NB4 (cell line): ENCODE measurements at regions not wholly inside any gene's neighbourhood (a gene's known extent, or its start where the extent isn't known, plus 50 kb on each side); places are given as distances from the start of the nearest gene placed in this dataset.
A peak's percentile ranks its signal among the peaks of the same experiment; 100 is the strongest.

ENCODE experiments used
- DNase-seq: peaks from one replicate; pipeline ENCODE4 v3.0.0; 2010; ENCODE audit warnings: low read depth
- H3K4me3 ChIP-seq: one replicate; pipeline ENCODE4 v1.5.1; 2011; ENCODE audit warnings: mild to moderate bottlenecking, low read depth, low read length, moderate library complexity
- CTCF ChIP-seq: IDR thresholded peaks from one replicate; pipeline ENCODE4 v1.5.1; 2012; ENCODE audit warnings: low read depth, low read length
- MYC ChIP-seq: IDR thresholded peaks from 2 replicates; pipeline ENCODE4 v1.6.1; 2011; ENCODE audit warnings: low read depth, low read length
- POLR2A ChIP-seq: IDR thresholded peaks from 2 replicates; pipeline ENCODE4 v1.6.1; 2011; ENCODE audit warnings: mild to moderate bottlenecking; ENCODE audit not compliant: insufficient read length; ENCODE audit errors: extremely low read depth
- TF ChIP-seq, protein P1 (sequence below): IDR thresholded peaks from 2 replicates; pipeline ENCODE4 v1.6.1; 2011; ENCODE audit warnings: low read depth, low read length

- no peak for DNase-seq
- TF ChIP-seq CTCF (no peak), POLR2A (no peak), MYC (no peak)
- TF ChIP-seq, protein P1, sequence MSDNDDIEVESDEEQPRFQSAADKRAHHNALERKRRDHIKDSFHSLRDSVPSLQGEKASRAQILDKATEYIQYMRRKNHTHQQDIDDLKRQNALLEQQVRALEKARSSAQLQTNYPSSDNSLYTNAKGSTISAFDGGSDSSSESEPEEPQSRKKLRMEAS: no peak
- H3K4me3 ChIP-seq: no peak overlapping the region
Measured at GRCh38 chr3:82022836-82023235, 261.4 kb upstream of the GBE1 start.

- no peak overlapping the region for H3K4me3 ChIP-seq
- TF ChIP-seq, protein P1: no peak
- TF ChIP-seq MYC (no peak), CTCF (no peak), POLR2A (no peak)
- no peak for DNase-seq
Measured at GRCh38 chr3:82020282-82020681, 258.8 kb upstream of the GBE1 start.

- no peak overlapping the region for H3K4me3 ChIP-seq
- no peak for TF ChIP-seq MYC
- no peak for DNase-seq
Measured at GRCh38 chr3:82015241-82015640, 253.8 kb upstream of the GBE1 start.

DNA sequence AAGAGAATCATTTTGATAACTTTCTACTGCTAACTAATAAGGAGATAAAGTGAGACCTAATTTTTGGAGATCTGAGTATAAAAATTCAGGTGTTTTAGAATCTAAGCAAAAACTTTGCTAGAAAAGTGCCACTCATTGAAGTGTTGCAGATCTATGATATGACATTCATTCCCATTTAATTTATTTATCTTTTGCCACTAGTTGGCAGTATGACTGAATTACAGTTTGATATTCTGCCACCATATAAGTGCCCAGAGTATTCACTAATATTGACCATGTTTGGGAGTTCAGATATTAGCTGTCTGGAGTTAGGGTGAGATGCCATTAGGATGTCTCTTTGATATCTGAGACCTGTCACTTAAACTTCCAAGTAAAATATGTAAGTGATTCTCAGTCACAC, 251.3 kb upstream of the GBE1 start:
- no peak overlapping the region for H3K4me3 ChIP-seq
- peak; percentile 0 for DNase-seq
- TF ChIP-seq POLR2A: no peak
- TF ChIP-seq MYC: no peak
- no peak for TF ChIP-seq CTCF
- TF ChIP-seq, protein P1: no peak

DNA sequence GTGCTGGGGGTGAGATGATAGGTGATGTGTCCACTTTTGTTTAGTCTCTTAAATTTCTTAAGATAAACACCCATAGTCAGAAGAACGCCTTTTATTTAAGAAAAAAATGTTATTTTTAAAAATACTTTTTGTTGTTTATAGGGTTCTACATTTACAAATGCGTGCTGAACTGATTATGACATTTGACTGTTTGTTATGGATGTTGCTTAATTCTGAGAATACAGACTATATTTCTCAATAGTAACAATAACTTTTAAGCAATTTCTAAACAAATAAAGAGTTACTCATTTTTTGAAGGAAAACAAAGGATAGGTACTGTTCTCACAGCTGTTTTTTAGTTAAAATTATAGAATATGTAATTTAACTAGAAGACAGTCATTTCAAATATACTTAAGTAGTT, 249.9 kb upstream of the GBE1 start:
- no peak for DNase-seq
- no peak for TF ChIP-seq CTCF
- no peak for TF ChIP-seq POLR2A
- TF ChIP-seq, protein P1: no peak
- no peak for TF ChIP-seq MYC
- H3K4me3 ChIP-seq: no peak overlapping the region

- DNase-seq: no peak
- no peak overlapping the region for H3K4me3 ChIP-seq
- TF ChIP-seq POLR2A: no peak
- TF ChIP-seq CTCF: no peak
- no peak for TF ChIP-seq MYC
- TF ChIP-seq, protein P1: no peak
Measured at GRCh38 chr3:82005266-82005665, 243.8 kb upstream of the GBE1 start.
